K562 (cell line): ENCODE measurements at regions not wholly inside any gene's neighbourhood (a gene's known extent, or its start where the extent isn't known, plus 50 kb on each side); places are given as distances from the start of the nearest gene placed in this dataset.

Experiments
- BRF1 ChIP-seq: IDR thresholded peaks from 3 replicates; pipeline ENCODE4 v1.6.1; 2011; ENCODE audit warnings: borderline replicate concordance, mild to moderate bottlenecking; ENCODE audit not compliant: insufficient read length; ENCODE audit errors: extremely low read depth
- CHAMP1 ChIP-seq: fragments of 450-650 bp; IDR thresholded peaks from 2 replicates; pipeline ENCODE4 v1.6.1; 2016; ENCODE audit warnings: mild to moderate bottlenecking
- FOXA3 ChIP-seq, 2 experiments: fragments of 450-650 bp in 1 of 2; sonication (generic) in 1 of 2; formaldehyde crosslinking; IDR thresholded peaks in 1 of 2; conservative IDR thresholded peaks in 1 of 2; 2 replicates each; pipeline versions ENCODE4 v1.4.0 to v1.8.0; 2020 to 2022; ENCODE audit warnings: mild to moderate bottlenecking in 2 of 2, missing genetic modification reagents in 1 of 2
- GATAD2B ChIP-seq: fragments of 450-650 bp; IDR thresholded peaks from 2 replicates; pipeline ENCODE4 v1.6.1; 2017; ENCODE audit warnings: mild to moderate bottlenecking, borderline replicate concordance
- KDM4B ChIP-seq, 2 experiments: fragments of 450-650 bp in 1 of 2; sonication (generic) in 1 of 2; IDR thresholded peaks; 2 replicates each; pipeline ENCODE4 v1.6.1; 2016 to 2017; ENCODE audit warnings: borderline replicate concordance in 2 of 2, antibody characterized with exemption in 1 of 2, low read depth in 1 of 2, mild to moderate bottlenecking in 1 of 2
- LEF1 ChIP-seq: fragments of 450-650 bp; IDR thresholded peaks from 2 replicates; pipeline ENCODE4 v1.6.1; 2016; ENCODE audit warnings: mild to moderate bottlenecking
- NCOA4 ChIP-seq: fragments of 450-650 bp; IDR thresholded peaks from 2 replicates; pipeline ENCODE4 v1.6.1; 2018; ENCODE audit warnings: mild to moderate bottlenecking; ENCODE audit not compliant: partially characterized antibody
- SIN3B ChIP-seq: fragments of 450-650 bp; IDR thresholded peaks from 2 replicates; pipeline ENCODE4 v1.6.1; 2017; ENCODE audit warnings: low read depth, mild to moderate bottlenecking, moderate library complexity
- SIX5 ChIP-seq, 2 experiments: IDR thresholded peaks; 2 replicates each; pipeline ENCODE4 v1.6.1; 2011; ENCODE audit warnings: low read length in 2 of 2, borderline replicate concordance in 1 of 2, low read depth in 1 of 2, mild to moderate bottlenecking in 1 of 2, moderate library complexity in 1 of 2; ENCODE audit not compliant: insufficient read depth in 1 of 2
- SMAD2 ChIP-seq: fragments of 150-350 bp; IDR thresholded peaks from 2 replicates; pipeline ENCODE4 v1.6.1; 2014; ENCODE audit warnings: low read depth, mild to moderate bottlenecking, low read length
- SMAD4 ChIP-seq: fragments of 250-450 bp; sonication (Bioruptor Pico); conservative IDR thresholded peaks from 2 replicates; pipeline ENCODE4 v1.8.0; 2021; ENCODE audit warnings: inconsistent platforms, mild to moderate bottlenecking, moderate library complexity
- SP2 ChIP-seq: IDR thresholded peaks from 2 replicates; pipeline ENCODE4 v1.6.1; 2011; ENCODE audit warnings: mild to moderate bottlenecking, low read depth, low read length, moderate library complexity; ENCODE audit not compliant: poor library complexity, severe bottlenecking; ENCODE audit errors: extremely low read depth
- SRSF1 ChIP-seq: fragments of 200-400 bp; formaldehyde crosslinking; IDR thresholded peaks from 2 replicates; pipeline ENCODE4 v1.6.1; 2017; ENCODE audit warnings: mild to moderate bottlenecking, low read depth, low read length, moderate library complexity
- STAG1 ChIP-seq: sonication (generic); formaldehyde crosslinking; IDR thresholded peaks from 2 replicates; pipeline ENCODE4 v1.5.0; 2020; ENCODE audit warnings: missing genetic modification reagents, borderline replicate concordance
- TCF3 ChIP-seq: sonication (generic); formaldehyde crosslinking; IDR thresholded peaks from 2 replicates; pipeline ENCODE4 v1.4.0; 2020; ENCODE audit warnings: mild to moderate bottlenecking, missing genetic modification reagents
- XRCC3 ChIP-seq: fragments of 450-650 bp; IDR thresholded peaks from 2 replicates; pipeline ENCODE4 v1.6.1; 2017; ENCODE audit warnings: mild to moderate bottlenecking, moderate library complexity
- ZNF253 ChIP-seq: fragments of 250-450 bp; sonication (Bioruptor Pico); conservative IDR thresholded peaks from 2 replicates; pipeline ENCODE4 v1.6.1; 2021; ENCODE audit warnings: mild to moderate bottlenecking
- ZNF408 ChIP-seq: fragments of 250-450 bp; sonication (Bioruptor Pico); IDR thresholded peaks from 2 replicates; pipeline ENCODE4 v1.4.0; 2020; ENCODE audit warnings: low read depth, mild to moderate bottlenecking, moderate library complexity
- ZNF431 ChIP-seq: sonication (generic); formaldehyde crosslinking; IDR thresholded peaks from 2 replicates; pipeline ENCODE4 v1.8.0; 2022; ENCODE audit warnings: mild to moderate bottlenecking, missing genetic modification reagents
- ZNF561 ChIP-seq: fragments of 450-650 bp; formaldehyde crosslinking; conservative IDR thresholded peaks from 2 replicates; pipeline ENCODE4 v1.4.0; 2020; ENCODE audit warnings: mild to moderate bottlenecking, moderate library complexity
- ZNF592 ChIP-seq: fragments of 450-650 bp; IDR thresholded peaks from 2 replicates; pipeline ENCODE4 v1.6.1; 2017; ENCODE audit warnings: antibody characterized with exemption, mild to moderate bottlenecking
- ZNF717 ChIP-seq: fragments of 250-450 bp; sonication (Bioruptor Pico); IDR thresholded peaks from 2 replicates; pipeline ENCODE4 v1.5.0; 2021
- ZZZ3 ChIP-seq: fragments of 450-650 bp; IDR thresholded peaks from 2 replicates; pipeline ENCODE4 v1.6.1; 2016; ENCODE audit warnings: antibody characterized with exemption, mild to moderate bottlenecking, moderate library complexity

- TF ChIP-seq SIX5 (IDR thresholded peaks at IDR 0.05; ENCODE audit: borderline replicate concordance in 1 of 2, insufficient read depth in 1 of 2, low read depth in 1 of 2, low read length in 2 of 2) (no peak), ZNF408 (CRISPR knock-in tag) (no peak), SMAD2 (no peak), CHAMP1 (no peak), ZNF561 (CRISPR knock-in tag) (no peak), TCF3 (CRISPR knock-in tag) (peak; percentile 84), LEF1 (peak; percentile 66), FOXA3 (CRISPR knock-in tag; conservative IDR thresholded peaks at IDR 0.05 in 1 of 2, IDR thresholded peaks at IDR 0.05 in 1 of 2) (no peak), XRCC3 (no peak), SMAD4 (CRISPR knock-in tag) (peak; percentile 64), ZNF253 (no peak), ZNF592 (peak; percentile 64; the same call in 1 of the 2 replicates), NCOA4 (no peak), GATAD2B (0 out of 2 replicates have a peak, but pooled peaks have one; percentile 44), BRF1 (no peak), STAG1 (CRISPR knock-in tag) (no peak), ZZZ3 (no peak), SRSF1 (no peak), KDM4B (IDR thresholded peaks at IDR 0.05; ENCODE audit: borderline replicate concordance in 2 of 2, low read depth in 1 of 2) (no peak), ZNF717 (CRISPR knock-in tag) (no peak), ZNF431 (CRISPR knock-in tag) (no peak), SIN3B (no peak), SP2 (no peak)
Measured at GRCh38 chr6:14950103-14950969, 295.5 kb upstream of the JARID2 start (continued).
